ENCODE measurements at regions not wholly inside any gene's neighbourhood (a gene's known extent, or its start where the extent isn't known, plus 50 kb on each side); places are given as distances from the start of the nearest gene placed in this dataset.
A peak's percentile ranks its signal among the peaks of the same experiment; 100 is the strongest.

GRCh38 chr7:20963556-20964280 is 177.0 kb upstream of the SP8 start:
- no peaks in the 10 kb centered on the region for H3K9me3 ChIP-seq (ENCODE audit: insufficient read depth, low read depth, low read length)
- H3K27me3 ChIP-seq (ENCODE audit: insufficient read depth, low read length, poor library complexity, severe bottlenecking) = no peaks in the 10 kb centered on the region
- no peaks in the 10 kb centered on the region for H3K9me2 ChIP-seq (replicated peaks; ENCODE audit: low read depth, low read length)
- no peak overlapping the region for H3K9ac ChIP-seq (ENCODE audit: low read depth, low read length, poor library complexity, severe bottlenecking)
- no peak for TF ChIP-seq EZH2phosphoT487 (IDR thresholded peaks at IDR 0.05; ENCODE audit: borderline replicate concordance)
- no peak for TF ChIP-seq CTCF (conservative IDR thresholded peaks at IDR 0.05; ENCODE audit: low read length)
- no peaks in the 10 kb centered on the region for H3F3A ChIP-seq (ENCODE audit: low read depth)
- H3K79me2 ChIP-seq (ENCODE audit: insufficient read depth, low read length) = no peaks in the 10 kb centered on the region
- no peaks in the 10 kb centered on the region for H3K36me3 ChIP-seq (ENCODE audit: insufficient read depth, low read length)
- no peaks in the 10 kb centered on the region for H4K20me1 ChIP-seq (ENCODE audit: insufficient read depth, low read length, poor library complexity, severe bottlenecking)
- H3K4me3 ChIP-seq (ENCODE audit: low read length, poor library complexity, severe bottlenecking) = no peak overlapping the region
- H2AFZ ChIP-seq (ENCODE audit: low read length) = peak overlapping the region; percentile 26; the same call in 1 of the 2 replicates
- H3K4me2 ChIP-seq (ENCODE audit: low read depth, low read length, poor library complexity, severe bottlenecking) = no peak overlapping the region
- peaks cover 6% of the 10 kb centered on the region for H3K4me1 ChIP-seq (ENCODE audit: insufficient read depth, low read length, poor library complexity, severe bottlenecking)

GRCh38 chr7:20964281-20964918 is 177.7 kb upstream of the SP8 start:
- peaks cover 6% of the 10 kb centered on the region for H3K4me1 ChIP-seq (ENCODE audit: insufficient read depth, low read length, poor library complexity, severe bottlenecking)

GRCh38 chr7:20971219-20971618 is 184.5 kb upstream of the SP8 start:
- H3K4me2 ChIP-seq (ENCODE audit: low read depth, low read length, poor library complexity, severe bottlenecking) = no peak overlapping the region

More at GRCh38 chr7:20964281-20964918, 177.7 kb upstream of the SP8 start:
- no peaks in the 10 kb centered on the region for H3K9me3 ChIP-seq (ENCODE audit: insufficient read depth, low read depth, low read length)
- no peak overlapping the region for H3K9ac ChIP-seq (ENCODE audit: low read depth, low read length, poor library complexity, severe bottlenecking)
- H3K79me2 ChIP-seq (ENCODE audit: insufficient read depth, low read length) = no peaks in the 10 kb centered on the region
- TF ChIP-seq CTCF (conservative IDR thresholded peaks at IDR 0.05; ENCODE audit: low read length) (no peak), EZH2phosphoT487 (IDR thresholded peaks at IDR 0.05; ENCODE audit: borderline replicate concordance) (no peak)
- H3F3A ChIP-seq (ENCODE audit: low read depth) = no peaks in the 10 kb centered on the region
- no peaks in the 10 kb centered on the region for H3K36me3 ChIP-seq (ENCODE audit: insufficient read depth, low read length)
- no peak overlapping the region for H3K4me2 ChIP-seq (ENCODE audit: low read depth, low read length, poor library complexity, severe bottlenecking)
- H3K27me3 ChIP-seq (ENCODE audit: insufficient read depth, low read length, poor library complexity, severe bottlenecking) = no peaks in the 10 kb centered on the region
- no peaks in the 10 kb centered on the region for H4K20me1 ChIP-seq (ENCODE audit: insufficient read depth, low read length, poor library complexity, severe bottlenecking)
- H3K9me2 ChIP-seq (replicated peaks; ENCODE audit: low read depth, low read length) = no peaks in the 10 kb centered on the region
- peak overlapping the region; percentile 26; the same call in 1 of the 2 replicates for H2AFZ ChIP-seq (ENCODE audit: low read length)
- no peak overlapping the region for H3K4me3 ChIP-seq (ENCODE audit: low read length, poor library complexity, severe bottlenecking)

More at GRCh38 chr7:20971219-20971618, 184.5 kb upstream of the SP8 start:
- no peak for TF ChIP-seq CTCF (conservative IDR thresholded peaks at IDR 0.05; ENCODE audit: low read length)
- TF ChIP-seq EZH2phosphoT487 (IDR thresholded peaks at IDR 0.05; ENCODE audit: borderline replicate concordance) = no peak
- H3F3A ChIP-seq (ENCODE audit: low read depth) = no peaks in the 10 kb centered on the region
- no peaks in the 10 kb centered on the region for H3K9me2 ChIP-seq (replicated peaks; ENCODE audit: low read depth, low read length)
- no peak overlapping the region for H2AFZ ChIP-seq (ENCODE audit: low read length)
- no peak overlapping the region for H3K9ac ChIP-seq (ENCODE audit: low read depth, low read length, poor library complexity, severe bottlenecking)
- H3K4me3 ChIP-seq (ENCODE audit: low read length, poor library complexity, severe bottlenecking) = no peak overlapping the region
- H3K27me3 ChIP-seq (ENCODE audit: insufficient read depth, low read length, poor library complexity, severe bottlenecking) = no peaks in the 10 kb centered on the region
- no peaks in the 10 kb centered on the region for H3K79me2 ChIP-seq (ENCODE audit: insufficient read depth, low read length)
- H3K36me3 ChIP-seq (ENCODE audit: insufficient read depth, low read length) = no peaks in the 10 kb centered on the region
- H4K20me1 ChIP-seq (ENCODE audit: insufficient read depth, low read length, poor library complexity, severe bottlenecking) = no peaks in the 10 kb centered on the region
- H3K9me3 ChIP-seq (ENCODE audit: insufficient read depth, low read depth, low read length) = no peaks in the 10 kb centered on the region
- H3K4me1 ChIP-seq (ENCODE audit: insufficient read depth, low read length, poor library complexity, severe bottlenecking) = no peaks in the 10 kb centered on the region
